HG02763 (cell line): ENCODE measurements at regions not wholly inside any gene's neighbourhood (a gene's known extent, or its start where the extent isn't known, plus 50 kb on each side); places are given as distances from the start of the nearest gene placed in this dataset.

Source experiments
- ATAC-seq: cut with Tn5 transposase; IDR thresholded peaks from one replicate; pipeline ENCODE4 v1.9.1; 2021; ENCODE audit warnings: mild to moderate bottlenecking, moderate library complexity; ENCODE audit not compliant: unreplicated experiment

- peak; percentile 97 for ATAC-seq
Measured at GRCh38 chr9:103397868-103398600, 402.9 kb downstream of the CYLC2 start.

- ATAC-seq: no peak
Measured at GRCh38 chr9:103399535-103399934, 404.4 kb downstream of the CYLC2 start.

- no peak for ATAC-seq
Measured at GRCh38 chr9:103407260-103407659, 412.1 kb downstream of the CYLC2 start.

- no peak for ATAC-seq
Measured at GRCh38 chr9:103410059-103410458, 414.9 kb downstream of the CYLC2 start.

- ATAC-seq: no peak
Measured at GRCh38 chr9:103427696-103428095, 432.6 kb downstream of the CYLC2 start.

- ATAC-seq: no peak
Measured at GRCh38 chr9:103430469-103430868, 435.3 kb downstream of the CYLC2 start.

GRCh38 chr9:103431809-103432208, 436.7 kb downstream of the CYLC2 start:
- ATAC-seq: no peak

GRCh38 chr9:103444176-103444575, 449.0 kb downstream of the CYLC2 start:
- no peak for ATAC-seq

- no peak for ATAC-seq
Measured at GRCh38 chr9:103458826-103459225, 463.7 kb downstream of the CYLC2 start.

- no peak for ATAC-seq
Measured at GRCh38 chr9:103471241-103471640, 476.1 kb downstream of the CYLC2 start.

GRCh38 chr9:103474156-103474555, 479.0 kb downstream of the CYLC2 start:
- ATAC-seq: no peak

GRCh38 chr9:103483471-103484096, 488.5 kb downstream of the CYLC2 start:
- ATAC-seq: no peak

- ATAC-seq: no peak
Measured at GRCh38 chr9:103485138-103485537, 490.0 kb downstream of the CYLC2 start.

GRCh38 chr9:103514767-103515166, 519.6 kb downstream of the CYLC2 start:
- ATAC-seq: no peak

- ATAC-seq: no peak
Measured at GRCh38 chr9:103522409-103522808, 527.3 kb downstream of the CYLC2 start.

GRCh38 chr9:103530934-103531333, 535.8 kb downstream of the CYLC2 start:
- ATAC-seq: no peak

- ATAC-seq: no peak
Measured at GRCh38 chr9:103533318-103533717, 538.2 kb downstream of the CYLC2 start.

GRCh38 chr9:103537426-103537825, 542.3 kb downstream of the CYLC2 start:
- no peak for ATAC-seq

GRCh38 chr9:103545260-103545659, 548.8 kb upstream of the SMC2 start:
- no peak for ATAC-seq

GRCh38 chr9:103552712-103553111, 541.4 kb upstream of the SMC2 start:
- no peak for ATAC-seq

- no peak for ATAC-seq
Measured at GRCh38 chr9:103574056-103574455, 520.1 kb upstream of the SMC2 start.

- ATAC-seq: no peak
Measured at GRCh38 chr9:103586721-103587120, 507.4 kb upstream of the SMC2 start.

- no peak for ATAC-seq
Measured at GRCh38 chr9:103601287-103601686, 492.8 kb upstream of the SMC2 start.
